ENCODE measurements at regions not wholly inside any gene's neighbourhood (a gene's known extent, or its start where the extent isn't known, plus 50 kb on each side); places are given as distances from the start of the nearest gene placed in this dataset.

DNA sequence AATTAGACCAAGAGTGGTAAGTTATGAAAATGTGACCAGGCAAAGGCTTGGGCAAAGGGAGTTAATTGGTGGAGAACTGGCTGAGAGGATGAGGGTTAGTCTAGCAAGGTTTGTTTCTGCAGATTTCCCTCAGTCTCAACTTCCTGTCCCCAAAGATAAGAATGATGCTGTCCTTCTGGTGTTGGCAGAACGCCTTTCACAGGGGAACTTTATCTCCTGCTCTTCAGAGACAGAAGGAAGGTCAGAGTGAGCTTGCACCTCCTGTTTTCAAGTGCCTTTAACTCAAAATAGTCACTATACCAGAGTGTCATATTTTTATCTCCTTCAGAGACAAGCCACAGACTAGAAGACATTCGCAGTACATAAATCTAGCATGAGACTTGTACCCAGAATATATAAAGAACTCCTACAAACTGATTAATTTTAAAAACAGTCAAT lies 95.7 kb downstream of the TEX51 start (continued):
- TF ChIP-seq SUZ12 (IDR thresholded peaks at IDR 0.05; ENCODE audit: low read length): no peak
- TF ChIP-seq TBP (IDR thresholded peaks at IDR 0.05; ENCODE audit: low read depth, low read length): no peak
- no peak for TF ChIP-seq FOSL1 (IDR thresholded peaks at IDR 0.05; ENCODE audit: insufficient read depth, low read depth, low read length)

Measured in H1 (cell line).